ENCODE measurements at regions not wholly inside any gene's neighbourhood (a gene's known extent, or its start where the extent isn't known, plus 50 kb on each side); places are given as distances from the start of the nearest gene placed in this dataset.

DNA sequence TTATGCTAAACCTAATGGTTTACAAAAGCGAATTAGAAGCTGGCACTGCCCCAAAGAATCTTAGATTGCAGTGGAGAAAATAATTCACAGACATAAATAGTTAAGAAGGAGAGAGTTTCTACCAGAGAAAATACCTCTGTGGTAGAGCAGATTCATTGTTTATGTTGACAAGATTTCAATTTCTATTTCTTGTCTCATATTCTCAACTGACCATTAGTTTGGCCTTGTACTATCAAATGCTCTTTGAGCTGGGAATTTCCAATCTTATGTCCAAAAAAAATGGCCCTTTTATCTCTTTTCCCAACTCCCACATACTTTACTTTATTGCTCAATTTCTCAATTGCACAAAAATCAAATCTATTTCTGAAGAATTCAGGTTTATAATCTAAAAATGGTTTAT lies 804.1 kb upstream of the CITED2 start (continued):
- TF ChIP-seq, protein P1, sequence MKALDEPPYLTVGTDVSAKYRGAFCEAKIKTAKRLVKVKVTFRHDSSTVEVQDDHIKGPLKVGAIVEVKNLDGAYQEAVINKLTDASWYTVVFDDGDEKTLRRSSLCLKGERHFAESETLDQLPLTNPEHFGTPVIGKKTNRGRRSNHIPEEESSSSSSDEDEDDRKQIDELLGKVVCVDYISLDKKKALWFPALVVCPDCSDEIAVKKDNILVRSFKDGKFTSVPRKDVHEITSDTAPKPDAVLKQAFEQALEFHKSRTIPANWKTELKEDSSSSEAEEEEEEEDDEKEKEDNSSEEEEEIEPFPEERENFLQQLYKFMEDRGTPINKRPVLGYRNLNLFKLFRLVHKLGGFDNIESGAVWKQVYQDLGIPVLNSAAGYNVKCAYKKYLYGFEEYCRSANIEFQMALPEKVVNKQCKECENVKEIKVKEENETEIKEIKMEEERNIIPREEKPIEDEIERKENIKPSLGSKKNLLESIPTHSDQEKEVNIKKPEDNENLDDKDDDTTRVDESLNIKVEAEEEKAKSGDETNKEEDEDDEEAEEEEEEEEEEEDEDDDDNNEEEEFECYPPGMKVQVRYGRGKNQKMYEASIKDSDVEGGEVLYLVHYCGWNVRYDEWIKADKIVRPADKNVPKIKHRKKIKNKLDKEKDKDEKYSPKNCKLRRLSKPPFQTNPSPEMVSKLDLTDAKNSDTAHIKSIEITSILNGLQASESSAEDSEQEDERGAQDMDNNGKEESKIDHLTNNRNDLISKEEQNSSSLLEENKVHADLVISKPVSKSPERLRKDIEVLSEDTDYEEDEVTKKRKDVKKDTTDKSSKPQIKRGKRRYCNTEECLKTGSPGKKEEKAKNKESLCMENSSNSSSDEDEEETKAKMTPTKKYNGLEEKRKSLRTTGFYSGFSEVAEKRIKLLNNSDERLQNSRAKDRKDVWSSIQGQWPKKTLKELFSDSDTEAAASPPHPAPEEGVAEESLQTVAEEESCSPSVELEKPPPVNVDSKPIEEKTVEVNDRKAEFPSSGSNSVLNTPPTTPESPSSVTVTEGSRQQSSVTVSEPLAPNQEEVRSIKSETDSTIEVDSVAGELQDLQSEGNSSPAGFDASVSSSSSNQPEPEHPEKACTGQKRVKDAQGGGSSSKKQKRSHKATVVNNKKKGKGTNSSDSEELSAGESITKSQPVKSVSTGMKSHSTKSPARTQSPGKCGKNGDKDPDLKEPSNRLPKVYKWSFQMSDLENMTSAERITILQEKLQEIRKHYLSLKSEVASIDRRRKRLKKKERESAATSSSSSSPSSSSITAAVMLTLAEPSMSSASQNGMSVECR (CRISPR knock-in tag; IDR thresholded peaks at IDR 0.05): no peak
- TF ChIP-seq, protein P2, sequence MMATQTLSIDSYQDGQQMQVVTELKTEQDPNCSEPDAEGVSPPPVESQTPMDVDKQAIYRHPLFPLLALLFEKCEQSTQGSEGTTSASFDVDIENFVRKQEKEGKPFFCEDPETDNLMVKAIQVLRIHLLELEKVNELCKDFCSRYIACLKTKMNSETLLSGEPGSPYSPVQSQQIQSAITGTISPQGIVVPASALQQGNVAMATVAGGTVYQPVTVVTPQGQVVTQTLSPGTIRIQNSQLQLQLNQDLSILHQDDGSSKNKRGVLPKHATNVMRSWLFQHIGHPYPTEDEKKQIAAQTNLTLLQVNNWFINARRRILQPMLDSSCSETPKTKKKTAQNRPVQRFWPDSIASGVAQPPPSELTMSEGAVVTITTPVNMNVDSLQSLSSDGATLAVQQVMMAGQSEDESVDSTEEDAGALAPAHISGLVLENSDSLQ (IDR thresholded peaks at IDR 0.05): no peak
- TF ChIP-seq MCM5 (IDR thresholded peaks at IDR 0.05; ENCODE audit: low read depth): no peak
- no peak for TF ChIP-seq STAG1 (CRISPR knock-in tag; IDR thresholded peaks at IDR 0.05; ENCODE audit: borderline replicate concordance)
- no peak for TF ChIP-seq ZNF445 (CRISPR knock-in tag; IDR thresholded peaks at IDR 0.05; ENCODE audit: low read depth)
- TF ChIP-seq, protein P3, sequence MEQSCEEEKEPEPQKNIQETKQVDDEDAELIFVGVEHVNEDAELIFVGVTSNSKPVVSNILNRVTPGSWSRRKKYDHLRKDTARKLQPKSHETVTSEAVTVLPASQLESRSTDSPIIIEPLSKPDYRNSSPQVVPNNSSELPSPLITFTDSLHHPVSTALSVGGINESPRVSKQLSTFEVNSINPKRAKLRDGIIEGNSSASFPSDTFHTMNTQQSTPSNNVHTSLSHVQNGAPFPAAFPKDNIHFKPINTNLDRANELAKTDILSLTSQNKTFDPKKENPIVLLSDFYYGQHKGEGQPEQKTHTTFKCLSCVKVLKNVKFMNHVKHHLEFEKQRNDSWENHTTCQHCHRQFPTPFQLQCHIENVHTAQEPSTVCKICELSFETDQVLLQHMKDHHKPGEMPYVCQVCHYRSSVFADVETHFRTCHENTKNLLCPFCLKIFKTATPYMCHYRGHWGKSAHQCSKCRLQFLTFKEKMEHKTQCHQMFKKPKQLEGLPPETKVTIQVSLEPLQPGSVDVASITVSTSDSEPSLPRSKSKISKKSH (CRISPR knock-in tag; IDR thresholded peaks at IDR 0.05): no peak
- TF ChIP-seq MYBL2 (IDR thresholded peaks at IDR 0.05; ENCODE audit: low read depth): no peak
- TF ChIP-seq MYBL2 (CRISPR knock-in tag; IDR thresholded peaks at IDR 0.05; ENCODE audit: borderline replicate concordance): no peak
- no peak for TF ChIP-seq CCAR2 (IDR thresholded peaks at IDR 0.05; ENCODE audit: low read depth, low read length)
- TF ChIP-seq ZNF232 (CRISPR knock-in tag; IDR thresholded peaks at IDR 0.05): no peak
- no peak for TF ChIP-seq GTF2F1 (IDR thresholded peaks at IDR 0.05; ENCODE audit: low read depth, low read length)
- TF ChIP-seq ZNF282 (CRISPR knock-in tag; IDR thresholded peaks at IDR 0.05): no peak
- TF ChIP-seq NR2C1 (IDR thresholded peaks at IDR 0.05): no peak
- TF ChIP-seq NR2C1 (tag; IDR thresholded peaks at IDR 0.05): no peak

Data from K562 (cell line).